Lower leg skin (tissue), 4 donors: ENCODE measurements at regions not wholly inside any gene's neighbourhood (a gene's known extent, or its start where the extent isn't known, plus 50 kb on each side); places are given as distances from the start of the nearest gene placed in this dataset.
"Not testable (repeated sequence)": the region's sequence is repeated elsewhere in the genome, so short reads cannot be mapped to it uniquely, and the experiment has no call there.

ENCODE experiments used
- DNase-seq, 2 donors: peaks; one replicate each; pipeline ENCODE4 v3.0.0-alpha.2; 2019; ENCODE audit warnings: low spot score in 2 of 2
- H3K4me3 ChIP-seq: fragments of 200-600 bp; sonication (generic); 2 replicates; pipeline ENCODE4 v1.5.1; 2017; ENCODE audit warnings: mild to moderate bottlenecking, low read depth; ENCODE audit not compliant: poor library complexity, severe bottlenecking
- POLR2A ChIP-seq, 2 donors: fragments of 450-650 bp; IDR thresholded peaks; one replicate each; pipeline ENCODE4 v1.6.1; 2016 to 2017; ENCODE audit warnings: antibody characterized with exemption in 2 of 2, mild to moderate bottlenecking in 1 of 2, moderate library complexity in 1 of 2
- WGBS, 2 donors: methylation state at CpG; one replicate each; pipeline ENCODE4 v1.1.5; 2018; 5-methylcytosine and 5-hydroxymethylcytosine counted together
- intact Hi-C: fragments of 100-400 bp; cut with DNase I; formaldehyde crosslinking; loops from one replicate; pipeline ENCODE4 v1.15.0; 2023; ENCODE audit warnings: low total_unique reads
- TF ChIP-seq, protein P1 (sequence below), 3 donors: fragments of 450-650 bp; IDR thresholded peaks; one replicate each; pipeline ENCODE4 v1.5.1; 2016; ENCODE audit warnings: antibody characterized with exemption in 3 of 3, mild to moderate bottlenecking in 3 of 3, moderate library complexity in 2 of 3

DNA sequence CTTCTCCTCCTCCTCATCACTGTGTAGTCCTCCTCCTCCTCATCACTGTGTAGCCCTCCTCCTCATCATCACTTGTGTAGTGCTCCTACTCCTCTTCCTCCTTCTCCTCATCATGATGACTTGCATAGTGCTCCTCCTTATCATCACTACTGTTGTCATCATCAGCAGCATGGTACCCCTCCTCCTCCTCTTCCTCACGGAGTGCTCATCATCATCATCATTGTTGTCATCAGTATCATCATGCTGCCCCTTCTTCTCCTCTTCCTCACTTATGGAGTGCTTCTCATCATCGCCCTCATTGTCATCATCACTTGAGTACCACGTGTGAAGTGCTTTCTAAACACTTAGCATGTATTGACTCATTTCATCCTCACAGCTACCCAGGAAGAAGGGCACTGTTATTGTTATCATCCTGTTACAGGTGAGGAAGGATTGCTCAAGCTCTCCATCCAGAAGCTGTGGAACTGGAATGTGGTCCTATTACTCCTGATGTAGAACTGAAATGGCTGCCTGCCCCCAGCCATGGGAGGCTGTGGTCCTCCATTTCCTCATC is 122.8 kb upstream of the SHH start:
- intact Hi-C loops = no loop called here
- WGBS, 2 donors = 71 to 81% methylated on average over 3 of the region's 3 CpGs
- no peak overlapping the region for H3K4me3 ChIP-seq
- no peak for DNase-seq
- TF ChIP-seq, protein P1, sequence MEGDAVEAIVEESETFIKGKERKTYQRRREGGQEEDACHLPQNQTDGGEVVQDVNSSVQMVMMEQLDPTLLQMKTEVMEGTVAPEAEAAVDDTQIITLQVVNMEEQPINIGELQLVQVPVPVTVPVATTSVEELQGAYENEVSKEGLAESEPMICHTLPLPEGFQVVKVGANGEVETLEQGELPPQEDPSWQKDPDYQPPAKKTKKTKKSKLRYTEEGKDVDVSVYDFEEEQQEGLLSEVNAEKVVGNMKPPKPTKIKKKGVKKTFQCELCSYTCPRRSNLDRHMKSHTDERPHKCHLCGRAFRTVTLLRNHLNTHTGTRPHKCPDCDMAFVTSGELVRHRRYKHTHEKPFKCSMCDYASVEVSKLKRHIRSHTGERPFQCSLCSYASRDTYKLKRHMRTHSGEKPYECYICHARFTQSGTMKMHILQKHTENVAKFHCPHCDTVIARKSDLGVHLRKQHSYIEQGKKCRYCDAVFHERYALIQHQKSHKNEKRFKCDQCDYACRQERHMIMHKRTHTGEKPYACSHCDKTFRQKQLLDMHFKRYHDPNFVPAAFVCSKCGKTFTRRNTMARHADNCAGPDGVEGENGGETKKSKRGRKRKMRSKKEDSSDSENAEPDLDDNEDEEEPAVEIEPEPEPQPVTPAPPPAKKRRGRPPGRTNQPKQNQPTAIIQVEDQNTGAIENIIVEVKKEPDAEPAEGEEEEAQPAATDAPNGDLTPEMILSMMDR (IDR thresholded peaks at IDR 0.05) = no peak
- no peak for TF ChIP-seq POLR2A (IDR thresholded peaks at IDR 0.05)

- intact Hi-C loops = not testable (repeated sequence)
Observed at GRCh38 chr7:155932324-155932723, 120.1 kb upstream of the SHH start.

DNA sequence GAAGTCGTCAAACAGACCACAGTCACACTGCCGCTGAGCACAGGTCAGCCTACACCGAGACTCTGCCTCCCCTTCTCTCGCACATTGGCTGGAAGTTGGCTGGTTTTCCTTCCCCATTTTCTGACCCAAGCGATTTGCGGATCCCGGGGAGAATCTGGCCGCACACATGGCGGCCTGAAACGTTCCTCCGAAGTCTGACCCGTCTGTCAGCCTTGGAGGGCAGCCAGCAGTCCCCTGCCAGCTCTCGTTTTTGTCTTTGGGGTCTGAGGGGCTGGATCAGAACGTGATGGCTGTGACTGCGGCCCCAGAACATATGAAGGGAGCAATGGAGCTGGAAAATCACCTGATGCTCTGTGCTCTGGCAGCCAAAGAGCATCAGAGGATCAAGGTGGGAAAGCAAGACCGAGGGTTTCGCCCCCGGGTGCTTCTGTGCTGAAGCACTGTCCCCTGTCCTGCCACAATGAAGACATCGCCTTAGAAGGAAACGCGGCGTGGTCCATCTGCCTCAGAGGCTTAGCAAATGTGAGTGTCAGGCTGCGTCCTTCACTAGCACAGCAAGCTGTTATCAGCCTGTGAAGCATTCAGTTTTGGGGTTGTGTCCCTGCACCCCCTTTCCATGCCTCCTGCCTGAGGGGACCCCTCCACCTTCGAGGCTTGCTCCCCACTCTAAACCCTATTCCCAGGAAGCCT is 119.3 kb upstream of the SHH start:
- DNase-seq = no peak
- no peak overlapping the region for H3K4me3 ChIP-seq
- TF ChIP-seq POLR2A (IDR thresholded peaks at IDR 0.05) = no peak
- TF ChIP-seq, protein P1 (IDR thresholded peaks at IDR 0.05) = no peak
- intact Hi-C loops = no loop called here
- WGBS, 2 donors = 70 to 72% methylated on average over 24 of the region's 24 CpGs

More at GRCh38 chr7:155932324-155932723, 120.1 kb upstream of the SHH start:
- not testable (repeated sequence) for DNase-seq, H3K4me3 ChIP-seq
- WGBS, 2 donors = 82 to 84% methylated on average over 9 of the region's 10 CpGs

DNA sequence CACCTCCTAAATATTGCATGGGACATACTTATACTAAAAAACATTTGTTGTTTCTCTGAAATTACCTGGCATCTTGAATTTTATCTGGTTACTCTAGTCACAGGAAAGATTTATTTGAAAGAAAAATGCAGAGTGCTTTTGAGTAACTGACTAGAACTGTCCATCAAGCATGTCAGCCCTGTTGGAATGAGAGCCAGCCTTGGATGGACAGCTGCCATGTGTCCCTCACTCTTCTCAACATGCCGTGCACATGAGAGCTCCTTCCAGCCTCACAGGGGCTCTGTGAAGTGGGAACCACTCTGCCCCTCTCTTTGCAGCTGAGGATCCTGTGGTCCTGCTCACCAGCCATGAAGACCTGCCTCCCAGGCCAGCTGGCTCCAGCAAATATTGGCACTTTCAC is 118.3 kb upstream of the SHH start:
- no peak for DNase-seq
- H3K4me3 ChIP-seq = no peak overlapping the region
- intact Hi-C loops = no loop called here
- 67 to 79% methylated on average over 1 of the region's 1 CpG for WGBS, 2 donors
- TF ChIP-seq, protein P1 (IDR thresholded peaks at IDR 0.05) = no peak
- no peak for TF ChIP-seq POLR2A (IDR thresholded peaks at IDR 0.05)

DNA sequence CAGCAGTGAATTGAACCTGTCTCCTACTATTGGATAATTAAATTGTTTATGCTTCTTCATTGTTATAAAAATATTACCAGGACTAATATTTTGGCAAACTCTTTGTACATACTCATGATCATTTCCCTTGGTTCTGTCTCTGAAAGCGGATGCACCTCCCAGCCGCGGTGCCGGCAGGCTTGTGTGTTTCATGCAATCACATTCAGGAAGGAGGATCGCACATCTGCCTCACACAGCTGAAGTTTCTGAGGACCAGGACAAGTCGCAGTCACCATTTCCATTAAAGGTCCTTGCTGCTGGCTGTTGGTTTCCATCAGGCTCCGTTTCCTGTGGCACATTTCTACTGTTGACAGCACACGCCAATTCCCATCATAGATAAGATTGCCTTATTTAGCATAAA is 117.8 kb upstream of the SHH start:
- H3K4me3 ChIP-seq = no peak overlapping the region
- TF ChIP-seq, protein P1 (IDR thresholded peaks at IDR 0.05) = no peak
- no peak for TF ChIP-seq POLR2A (IDR thresholded peaks at IDR 0.05)
- WGBS, 2 donors = 71 to 77% methylated on average over 8 of the region's 8 CpGs
- no peak for DNase-seq
- intact Hi-C loops = no loop called here

- intact Hi-C loops = no loop called here
- TF ChIP-seq POLR2A (IDR thresholded peaks at IDR 0.05) = no peak
- no peak overlapping the region for H3K4me3 ChIP-seq
- 72 to 77% methylated on average over 12 of the region's 13 CpGs for WGBS, 2 donors
- DNase-seq = no peak
Observed at GRCh38 chr7:155928583-155928982, 116.3 kb upstream of the SHH start.

- intact Hi-C loops = no loop called here
- 92 to 95% methylated on average over 3 of the region's 3 CpGs for WGBS, 2 donors
- TF ChIP-seq, protein P1 (IDR thresholded peaks at IDR 0.05) = no peak
- TF ChIP-seq POLR2A (IDR thresholded peaks at IDR 0.05) = no peak
- no peak overlapping the region for H3K4me3 ChIP-seq
- DNase-seq = no peak
Observed at GRCh38 chr7:155927905-155928304, 115.6 kb upstream of the SHH start.
